ENCODE measurements at regions not wholly inside any gene's neighbourhood (a gene's known extent, or its start where the extent isn't known, plus 50 kb on each side); places are given as distances from the start of the nearest gene placed in this dataset.

- TF ChIP-seq ZNF462 (CRISPR knock-in tag; IDR thresholded peaks at IDR 0.05): no peak
- TF ChIP-seq NANOG (IDR thresholded peaks at IDR 0.05; ENCODE audit: borderline replicate concordance): no peak
These were observed 1137.8 kb downstream of the CDH18 start (continued) for GRCh38 chr5:18850216-18850615.

- ATAC-seq: no peak
- no peak for TF ChIP-seq ETS1 (IDR thresholded peaks at IDR 0.05)
- no peak for TF ChIP-seq REST (IDR thresholded peaks at IDR 0.05; ENCODE audit: unreplicated experiment)
- no peak for TF ChIP-seq EZH2 (IDR thresholded peaks at IDR 0.05; ENCODE audit: low read depth, unreplicated experiment)
- no peak for TF ChIP-seq NANOG (IDR thresholded peaks at IDR 0.05; ENCODE audit: borderline replicate concordance)
- TF ChIP-seq CTCF (conservative IDR thresholded peaks at IDR 0.05; ENCODE audit: low read depth in 2 of 2): no peak
- no peak for TF ChIP-seq ZNF331 (CRISPR knock-in tag; IDR thresholded peaks at IDR 0.05; ENCODE audit: low read depth)
These were observed 1115.0 kb downstream of the CDH18 start for GRCh38 chr5:18872978-18873377.

More at GRCh38 chr5:18872978-18873377, 1115.0 kb downstream of the CDH18 start:
- no peaks in the 10 kb centered on the region for H3K36me3 ChIP-seq (ENCODE audit: insufficient read depth)
- no peak overlapping the region for H3K4me2 ChIP-seq
- Mint-ChIP-seq H3K36me3 (ENCODE audit: low read depth) (no peaks in the 10 kb centered on the region), H3K9me3 (no peaks in the 10 kb centered on the region), H3K4me1 (no peaks in the 10 kb centered on the region; the same call in 2 of the 3 replicates), H3K27ac (no peak overlapping the region), H3K4me3 (no peak overlapping the region), H3K27me3 (ENCODE audit: insufficient read depth, low read depth, poor library complexity) (no peaks in the 10 kb centered on the region)
- H3F3A ChIP-seq (replicated peaks; ENCODE audit: low read depth): no peaks in the 10 kb centered on the region
- H3K79me2 ChIP-seq (replicated peaks; ENCODE audit: insufficient read depth): no peaks in the 10 kb centered on the region
- no peak overlapping the region for H3K4me3 ChIP-seq
- peak overlapping the region; percentile 48; the same call in 1 of the 2 replicates for H2AFZ ChIP-seq
- no peaks in the 10 kb centered on the region for H3K27me3 ChIP-seq (ENCODE audit: insufficient read depth)
- no peak overlapping the region for H3K27ac ChIP-seq (ENCODE audit: low read depth)
- DNase-seq (ENCODE audit: low spot score): no peak
- H3K4me1 ChIP-seq (ENCODE audit: insufficient read depth): no peaks in the 10 kb centered on the region
- no peaks in the 10 kb centered on the region for H3K9me2 ChIP-seq (ENCODE audit: insufficient read depth)
- H4K20me1 ChIP-seq (replicated peaks; ENCODE audit: insufficient read depth): no peaks in the 10 kb centered on the region
